ENCODE measurements at regions not wholly inside any gene's neighbourhood (a gene's known extent, or its start where the extent isn't known, plus 50 kb on each side); places are given as distances from the start of the nearest gene placed in this dataset.

DNA sequence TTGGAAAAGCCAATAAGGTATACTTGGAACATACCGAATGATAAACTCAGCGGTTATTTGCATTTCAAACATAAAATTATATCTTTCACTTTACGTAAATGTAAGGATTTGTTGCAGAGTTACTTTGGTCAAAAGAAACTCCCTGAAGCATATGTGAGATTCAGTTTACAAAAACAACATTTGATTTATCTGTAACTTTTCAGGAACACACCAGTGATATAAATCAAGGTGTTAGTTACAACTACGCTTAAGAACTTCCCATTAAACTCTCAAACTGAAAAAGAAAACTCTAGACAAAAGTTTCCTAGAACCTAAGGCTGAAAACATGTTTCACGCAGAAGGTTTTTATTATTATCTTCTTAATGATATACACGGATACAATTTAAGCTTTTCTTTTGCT lies 110.6 kb upstream of the MEIS1 start:
- TF ChIP-seq, protein P1, sequence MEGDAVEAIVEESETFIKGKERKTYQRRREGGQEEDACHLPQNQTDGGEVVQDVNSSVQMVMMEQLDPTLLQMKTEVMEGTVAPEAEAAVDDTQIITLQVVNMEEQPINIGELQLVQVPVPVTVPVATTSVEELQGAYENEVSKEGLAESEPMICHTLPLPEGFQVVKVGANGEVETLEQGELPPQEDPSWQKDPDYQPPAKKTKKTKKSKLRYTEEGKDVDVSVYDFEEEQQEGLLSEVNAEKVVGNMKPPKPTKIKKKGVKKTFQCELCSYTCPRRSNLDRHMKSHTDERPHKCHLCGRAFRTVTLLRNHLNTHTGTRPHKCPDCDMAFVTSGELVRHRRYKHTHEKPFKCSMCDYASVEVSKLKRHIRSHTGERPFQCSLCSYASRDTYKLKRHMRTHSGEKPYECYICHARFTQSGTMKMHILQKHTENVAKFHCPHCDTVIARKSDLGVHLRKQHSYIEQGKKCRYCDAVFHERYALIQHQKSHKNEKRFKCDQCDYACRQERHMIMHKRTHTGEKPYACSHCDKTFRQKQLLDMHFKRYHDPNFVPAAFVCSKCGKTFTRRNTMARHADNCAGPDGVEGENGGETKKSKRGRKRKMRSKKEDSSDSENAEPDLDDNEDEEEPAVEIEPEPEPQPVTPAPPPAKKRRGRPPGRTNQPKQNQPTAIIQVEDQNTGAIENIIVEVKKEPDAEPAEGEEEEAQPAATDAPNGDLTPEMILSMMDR (tag by site-specific recombination; IDR thresholded peaks at IDR 0.05) = no peak
- TF ChIP-seq ZIC2 (tag by site-specific recombination; IDR thresholded peaks at IDR 0.05) (no peak), KLF10 (tag by site-specific recombination; IDR thresholded peaks at IDR 0.05) (no peak), KLF16 (tag by site-specific recombination; IDR thresholded peaks at IDR 0.05) (no peak), ZSCAN18 (tag by site-specific recombination; IDR thresholded peaks at IDR 0.05) (no peak), ZNF24 (tag by site-specific recombination; IDR thresholded peaks at IDR 0.05) (no peak)
- TF ChIP-seq, protein P2, sequence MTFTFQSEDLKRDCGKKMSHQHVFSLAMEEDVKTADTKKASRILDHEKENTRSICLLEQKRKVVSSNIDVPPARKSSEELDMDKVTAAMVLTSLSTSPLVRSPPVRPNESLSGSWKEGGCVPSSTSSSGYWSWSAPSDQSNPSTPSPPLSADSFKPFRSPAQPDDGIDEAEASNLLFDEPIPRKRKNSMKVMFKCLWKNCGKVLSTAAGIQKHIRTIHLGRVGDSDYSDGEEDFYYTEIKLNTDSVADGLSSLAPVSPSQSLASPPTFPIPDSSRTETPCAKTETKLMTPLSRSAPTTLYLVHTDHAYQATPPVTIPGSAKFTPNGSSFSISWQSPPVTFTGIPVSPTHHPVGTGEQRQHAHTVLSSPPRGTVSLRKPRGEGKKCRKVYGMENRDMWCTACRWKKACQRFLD (tag by site-specific recombination; IDR thresholded peaks at IDR 0.05) = no peak
